Hematopoietic multipotent progenitor cell treated with erythropoietin and hydrocortisone succinate and interleukin-3 and kit ligand, for 15 days (in vitro differentiated cells): ENCODE measurements at regions not wholly inside any gene's neighbourhood (a gene's known extent, or its start where the extent isn't known, plus 50 kb on each side); places are given as distances from the start of the nearest gene placed in this dataset.

Experiments
- DNase-seq: peaks from one replicate; pipeline ENCODE4 v3.0.0-alpha.2; 2015; ENCODE audit warnings: low spot score

DNA sequence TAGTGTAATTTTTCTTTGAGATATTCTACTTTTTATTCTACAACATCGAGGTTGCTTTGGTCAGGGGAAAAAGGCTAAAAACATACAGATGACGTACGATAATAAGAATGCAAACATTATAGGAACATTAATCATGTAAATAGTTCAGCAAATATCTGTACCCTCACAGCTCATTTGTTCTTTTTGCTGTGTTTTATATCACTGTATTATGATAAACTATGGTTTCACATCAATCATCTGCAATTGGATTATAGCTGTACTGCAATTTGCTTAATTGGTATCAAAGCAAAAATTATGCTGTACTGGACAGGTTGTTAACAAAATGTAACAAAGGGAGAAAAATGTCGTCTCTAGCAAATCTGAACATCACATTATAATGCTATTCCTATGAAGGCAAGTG lies 597.1 kb downstream of the EPHA7 start:
- DNase-seq, result no peak

GRCh38 chr6:92820601-92821000 lies 598.8 kb downstream of the EPHA7 start:
- DNase-seq, result no peak

GRCh38 chr6:92810913-92811312 lies 608.4 kb downstream of the EPHA7 start:
- DNase-seq, result no peak

GRCh38 chr6:92806254-92806653 lies 613.1 kb downstream of the EPHA7 start:
- DNase-seq, result no peak

DNA sequence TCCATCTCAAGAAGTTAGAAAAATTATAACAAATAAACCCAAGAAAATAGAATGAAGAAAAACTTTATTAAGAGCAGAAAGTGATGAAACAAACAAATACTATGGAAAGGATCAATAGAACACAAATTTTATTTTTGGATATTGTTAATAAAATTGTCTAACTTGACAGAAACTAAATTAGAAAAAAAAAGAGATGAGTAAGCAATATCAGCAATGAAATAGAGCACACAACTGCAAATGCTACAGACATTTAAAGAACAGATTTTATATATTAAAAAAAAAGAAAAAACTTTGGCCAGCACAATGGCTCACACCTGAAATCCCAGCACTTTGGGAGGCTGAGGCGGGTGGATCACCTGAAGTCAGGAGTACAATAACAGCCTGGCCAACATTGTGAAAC lies 628.0 kb downstream of the EPHA7 start:
- no peak for DNase-seq

DNA sequence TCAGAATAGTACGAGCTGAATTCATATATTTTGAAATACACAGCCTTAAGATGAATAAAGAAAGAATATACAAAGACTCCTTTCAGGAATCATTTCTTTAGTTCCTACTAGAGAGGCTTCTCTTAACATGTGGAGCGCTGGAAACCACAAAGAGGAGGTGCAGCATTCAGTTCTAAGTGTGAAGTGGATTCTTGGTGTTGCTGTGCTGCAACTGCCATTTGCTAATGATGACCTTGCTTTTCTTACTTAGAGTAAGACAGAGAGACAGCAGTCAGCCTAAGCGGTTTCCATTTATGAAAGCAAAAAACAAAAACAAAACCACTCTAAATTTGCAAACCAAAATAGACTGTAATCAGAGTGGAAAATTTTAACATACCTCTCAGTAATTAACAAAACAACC lies 629.0 kb downstream of the EPHA7 start:
- no peak for DNase-seq

GRCh38 chr6:92784235-92784634 lies 635.1 kb downstream of the EPHA7 start:
- no peak for DNase-seq

DNA sequence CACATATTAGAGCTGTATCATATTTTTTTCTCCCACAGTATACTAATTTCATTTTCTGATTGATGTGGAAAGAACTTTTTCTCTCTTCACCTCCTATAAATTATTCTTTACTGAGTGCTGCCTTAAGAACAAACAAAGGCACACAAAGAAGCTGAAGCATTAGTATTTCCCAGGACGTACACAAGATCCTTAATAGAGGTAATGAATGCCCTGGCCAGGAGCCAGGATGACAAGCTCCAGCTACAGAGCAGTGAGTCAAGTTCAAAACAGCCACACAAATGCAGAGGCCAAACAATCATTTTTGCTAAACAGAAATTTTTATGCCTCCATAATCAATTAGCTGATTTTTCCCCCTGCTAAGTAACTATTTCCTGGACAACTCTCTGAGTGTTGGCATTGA lies 639.6 kb downstream of the EPHA7 start:
- no peak for DNase-seq

DNA sequence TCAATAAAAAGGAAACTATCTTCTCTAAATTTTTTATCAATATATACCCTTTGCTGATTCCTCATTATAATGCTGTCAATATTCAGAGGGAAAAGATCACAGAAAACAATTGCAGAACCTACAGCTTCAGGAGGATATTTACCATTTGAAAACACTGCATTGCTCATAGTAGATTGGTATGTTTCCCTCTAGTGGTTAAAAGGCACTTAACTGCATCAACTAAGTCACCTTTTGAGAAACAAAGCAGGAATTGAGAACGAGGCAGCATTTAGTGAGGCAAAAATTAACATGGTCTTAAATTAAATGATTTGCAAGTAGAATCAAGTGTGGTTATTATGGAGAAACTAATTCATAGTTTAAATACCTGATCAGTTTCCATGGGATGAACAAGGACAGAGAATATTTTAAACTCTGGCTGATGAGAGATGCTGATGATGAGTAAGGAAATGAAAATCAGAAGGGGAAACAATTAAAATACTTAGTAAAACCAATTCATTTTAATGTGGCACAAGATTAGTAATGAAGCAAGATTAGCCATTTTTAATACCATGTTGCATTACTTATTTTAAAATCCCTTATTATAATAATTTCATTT lies 642.1 kb downstream of the EPHA7 start:
- DNase-seq, result no peak

DNA sequence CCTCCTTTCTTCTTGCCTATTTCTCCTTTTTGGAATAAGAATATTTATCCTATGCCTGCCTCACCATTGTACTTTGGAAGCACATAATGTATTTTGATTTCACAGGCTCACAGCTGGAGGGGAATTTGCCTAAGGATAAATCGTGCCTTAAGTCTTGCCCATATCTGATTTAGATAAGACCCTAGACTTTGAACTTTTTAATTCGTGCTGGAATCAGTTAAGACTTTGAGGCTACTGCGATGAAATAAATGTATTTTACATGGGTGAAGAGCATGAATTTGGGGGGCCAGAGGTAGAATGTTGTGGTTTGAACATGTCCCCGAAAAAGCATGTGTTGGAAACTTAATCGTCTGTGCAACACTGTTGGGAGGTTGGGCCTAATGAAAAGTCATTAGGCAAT lies 648.8 kb downstream of the EPHA7 start:
- no peak for DNase-seq

GRCh38 chr6:92767101-92767500 lies 652.3 kb downstream of the EPHA7 start:
- no peak for DNase-seq

DNA sequence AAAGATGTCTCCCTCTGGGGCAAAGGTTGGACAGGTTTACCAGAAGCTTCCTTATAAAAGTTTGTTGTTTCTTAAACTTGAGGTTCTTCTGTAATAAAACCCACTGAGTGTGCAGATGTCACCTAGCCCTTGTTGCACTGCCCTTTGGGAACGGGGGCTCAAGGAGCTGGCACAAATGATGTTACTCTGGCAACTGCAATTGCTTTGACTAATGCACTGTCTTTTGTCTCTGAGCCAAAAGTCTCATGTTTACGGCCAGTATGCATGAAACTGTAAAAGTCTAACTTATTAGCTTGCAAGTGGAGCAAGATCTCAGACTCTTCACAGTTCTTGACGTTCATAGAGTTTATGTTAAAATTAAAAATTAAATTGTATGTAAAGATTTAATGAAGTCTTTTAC lies 655.7 kb downstream of the EPHA7 start:
- no peak for DNase-seq

- DNase-seq, result no peak
These were observed 656.1 kb downstream of the EPHA7 start for GRCh38 chr6:92763274-92763584.

DNA sequence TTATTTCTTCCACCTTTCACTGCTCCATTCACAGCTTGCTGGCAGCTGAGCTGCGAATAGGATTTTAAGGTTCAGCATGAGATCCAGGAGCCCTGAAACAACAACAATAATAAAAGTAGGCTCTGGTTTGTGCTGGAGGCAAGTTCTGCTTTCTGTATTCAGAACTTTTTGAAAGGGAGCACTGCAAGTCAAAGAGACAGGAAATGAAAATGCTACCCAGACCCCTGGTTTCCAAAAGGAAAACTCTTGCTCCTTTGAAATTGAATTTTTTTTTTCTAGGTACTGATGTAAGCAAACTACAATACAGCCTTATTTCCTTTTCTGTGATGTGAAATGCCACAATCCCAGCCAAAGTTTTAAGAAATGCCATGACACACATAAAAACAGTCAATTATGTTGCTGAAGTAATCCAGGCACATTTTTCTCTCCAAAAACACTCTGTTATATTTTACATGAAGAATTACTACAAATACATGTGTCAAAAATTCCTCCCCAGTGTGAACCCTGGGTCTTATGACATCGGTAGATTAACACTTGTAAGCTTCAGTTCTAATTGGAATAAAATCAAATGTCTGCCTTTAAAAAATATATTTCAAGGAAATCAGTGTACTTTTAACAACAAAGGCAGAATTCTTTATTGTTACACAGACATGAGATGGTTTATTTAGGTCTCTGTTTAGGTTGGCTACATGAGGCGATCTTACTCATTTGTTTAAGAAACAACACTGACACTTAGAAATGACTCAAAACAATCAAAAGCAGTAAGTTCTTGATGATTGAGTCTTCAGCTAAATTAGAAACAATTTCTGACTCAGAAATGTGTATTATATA lies 656.7 kb downstream of the EPHA7 start:
- no peak for DNase-seq

- DNase-seq, result no peak
These were observed 660.2 kb downstream of the EPHA7 start for GRCh38 chr6:92759178-92759577.

DNA sequence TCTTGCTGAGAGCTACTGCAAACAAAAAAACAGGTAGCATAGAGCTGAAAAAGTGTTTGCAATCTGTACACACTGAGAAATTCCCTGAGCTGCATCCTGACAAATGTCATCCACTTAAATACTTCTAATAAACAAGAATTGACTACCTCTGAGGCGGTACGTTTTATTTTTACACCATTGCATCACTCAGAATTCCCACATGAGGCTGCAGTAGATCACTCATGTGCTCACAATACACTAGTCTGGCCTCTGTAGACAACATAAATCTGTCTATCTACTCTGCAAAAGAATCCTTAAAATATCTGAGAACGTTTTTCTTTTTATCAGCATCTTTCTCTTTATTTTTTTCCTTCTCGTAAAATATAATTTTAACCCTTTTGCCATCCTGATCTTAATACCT lies 661.4 kb downstream of the EPHA7 start:
- DNase-seq, result no peak

GRCh38 chr6:92756912-92757311 lies 662.4 kb downstream of the EPHA7 start:
- no peak for DNase-seq

DNA sequence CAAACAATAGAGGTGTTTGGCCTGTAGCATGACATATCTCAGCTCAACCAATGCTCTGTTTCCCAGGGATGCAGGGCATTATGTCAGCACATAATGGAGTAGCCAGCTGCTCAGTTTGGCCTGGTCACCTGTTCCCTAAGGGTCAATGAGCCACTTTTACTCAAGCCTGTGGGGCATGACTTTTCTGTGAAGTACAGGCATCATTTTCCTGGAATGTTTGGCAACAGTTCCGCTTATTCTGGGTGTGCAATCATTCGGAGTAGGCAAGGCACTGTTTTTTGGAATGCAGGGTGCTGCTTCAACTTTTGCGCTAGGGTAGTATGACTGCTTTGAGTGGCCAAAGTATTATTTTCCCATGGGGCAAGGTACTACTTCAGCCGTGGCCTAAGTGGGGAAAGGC lies 665.4 kb downstream of the EPHA7 start:
- DNase-seq, result no peak

DNA sequence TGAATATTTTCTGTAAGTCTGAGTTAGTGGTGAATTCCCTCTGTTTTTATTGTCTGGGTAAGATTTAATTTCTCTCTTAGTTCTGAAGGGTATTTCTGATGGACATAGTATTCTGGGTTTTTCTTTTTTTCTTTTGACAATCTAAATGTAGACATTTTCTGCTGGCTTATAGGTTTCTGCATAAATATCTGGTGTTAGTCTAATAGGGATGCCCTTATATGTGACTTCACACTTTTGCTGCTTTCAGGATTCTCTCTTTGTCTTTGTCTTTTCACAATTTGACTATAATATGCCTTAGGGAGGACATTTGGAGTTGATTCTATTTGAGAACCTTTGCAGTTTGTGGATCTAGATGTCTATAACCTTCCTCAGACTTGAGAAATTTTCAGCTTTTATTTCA lies 667.2 kb downstream of the EPHA7 start:
- no peak for DNase-seq

DNA sequence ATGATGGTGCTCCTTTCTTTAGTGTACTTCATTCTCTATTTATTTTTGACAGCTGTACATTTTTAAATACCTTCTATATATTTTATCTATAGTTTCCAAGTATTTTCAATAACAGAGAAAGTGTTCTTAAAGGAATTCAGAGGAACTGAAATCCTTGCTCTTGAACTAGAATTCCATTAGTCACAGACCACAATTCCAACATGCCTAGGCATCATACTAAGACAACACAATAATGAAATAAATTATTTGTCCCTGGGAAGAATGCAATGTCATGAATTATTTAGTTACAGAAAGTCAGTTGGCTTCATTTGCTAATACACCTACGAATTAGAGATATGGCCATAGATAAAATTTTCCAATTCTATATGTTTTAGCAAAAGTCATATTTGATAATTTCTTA lies 671.2 kb downstream of the EPHA7 start:
- DNase-seq, result no peak

- no peak for DNase-seq
These were observed 681.4 kb downstream of the EPHA7 start for GRCh38 chr6:92737983-92738382.

DNA sequence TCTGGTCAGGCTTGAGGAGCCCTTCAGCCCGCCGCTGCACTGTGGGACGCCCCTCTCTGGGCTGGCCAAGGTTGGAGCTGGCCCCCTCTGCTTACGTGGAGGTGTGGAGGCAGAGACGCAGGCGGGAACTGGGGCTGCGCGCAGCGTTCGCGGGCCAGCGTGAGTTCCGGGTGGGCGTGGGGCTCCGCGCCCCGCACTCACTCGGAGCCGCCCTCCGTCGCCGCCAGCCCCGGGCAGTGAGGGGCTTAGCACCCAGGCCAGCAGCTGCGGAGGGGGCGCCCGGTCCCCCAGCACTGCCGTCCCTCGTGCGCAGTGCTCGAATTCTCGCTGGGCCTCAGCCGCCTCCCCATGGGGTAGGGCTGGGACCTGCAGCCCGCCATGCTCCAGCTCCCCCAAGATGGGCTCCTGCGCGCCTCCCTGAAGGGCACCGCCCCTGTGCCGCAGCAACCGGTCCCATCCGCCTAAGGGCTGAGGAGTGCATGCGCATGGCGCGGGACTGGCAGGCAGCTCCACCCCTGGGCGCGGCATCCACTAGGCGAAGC lies 695.9 kb downstream of the EPHA7 start:
- DNase-seq, result no peak

- DNase-seq, result no peak
These were observed 699.6 kb downstream of the EPHA7 start for GRCh38 chr6:92719773-92720172.

- no peak for DNase-seq
These were observed 702.7 kb downstream of the EPHA7 start for GRCh38 chr6:92716638-92717037.
